AG09309 (cell line): ENCODE measurements at regions not wholly inside any gene's neighbourhood (a gene's known extent, or its start where the extent isn't known, plus 50 kb on each side); places are given as distances from the start of the nearest gene placed in this dataset.

ENCODE experiments used
- DNase-seq: peaks from one replicate; pipeline ENCODE4 v3.0.0-alpha.2; 2010; ENCODE audit warnings: low read depth
- H3K4me3 ChIP-seq: 2 replicates; pipeline ENCODE4 v1.5.1; 2011; ENCODE audit warnings: mild to moderate bottlenecking, low read depth, low read length, moderate library complexity; ENCODE audit not compliant: control insufficient read depth
- TF ChIP-seq, protein P1 (sequence below): IDR thresholded peaks from 2 replicates; pipeline ENCODE4 v1.5.1; 2011; ENCODE audit warnings: mild to moderate bottlenecking, low read depth, low read length, inconsistent platforms; ENCODE audit not compliant: insufficient read depth, control insufficient read depth; ENCODE audit errors: missing control alignments

DNA sequence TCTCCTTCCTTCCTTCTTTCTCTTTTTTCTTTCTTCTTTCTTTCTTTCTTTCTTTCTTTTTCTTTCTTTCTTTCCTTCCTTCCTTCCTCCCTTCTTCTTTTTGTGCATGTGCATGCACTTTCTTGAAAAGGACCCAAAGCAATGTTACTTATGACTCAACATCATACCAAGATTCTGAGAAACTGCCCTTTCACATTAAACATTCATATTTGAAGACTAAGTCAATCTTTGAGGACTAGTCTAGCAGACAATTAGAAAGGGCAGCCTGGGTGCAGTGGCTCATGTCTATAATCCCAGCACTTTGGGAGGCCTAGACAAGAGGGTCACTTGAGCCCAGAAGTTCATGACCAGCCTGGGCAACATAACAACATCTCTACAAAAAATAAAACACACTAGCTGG, 212.8 kb upstream of the KITLG start:
- peak; percentile 16 for DNase-seq
- no peak overlapping the region for H3K4me3 ChIP-seq
- TF ChIP-seq, protein P1, sequence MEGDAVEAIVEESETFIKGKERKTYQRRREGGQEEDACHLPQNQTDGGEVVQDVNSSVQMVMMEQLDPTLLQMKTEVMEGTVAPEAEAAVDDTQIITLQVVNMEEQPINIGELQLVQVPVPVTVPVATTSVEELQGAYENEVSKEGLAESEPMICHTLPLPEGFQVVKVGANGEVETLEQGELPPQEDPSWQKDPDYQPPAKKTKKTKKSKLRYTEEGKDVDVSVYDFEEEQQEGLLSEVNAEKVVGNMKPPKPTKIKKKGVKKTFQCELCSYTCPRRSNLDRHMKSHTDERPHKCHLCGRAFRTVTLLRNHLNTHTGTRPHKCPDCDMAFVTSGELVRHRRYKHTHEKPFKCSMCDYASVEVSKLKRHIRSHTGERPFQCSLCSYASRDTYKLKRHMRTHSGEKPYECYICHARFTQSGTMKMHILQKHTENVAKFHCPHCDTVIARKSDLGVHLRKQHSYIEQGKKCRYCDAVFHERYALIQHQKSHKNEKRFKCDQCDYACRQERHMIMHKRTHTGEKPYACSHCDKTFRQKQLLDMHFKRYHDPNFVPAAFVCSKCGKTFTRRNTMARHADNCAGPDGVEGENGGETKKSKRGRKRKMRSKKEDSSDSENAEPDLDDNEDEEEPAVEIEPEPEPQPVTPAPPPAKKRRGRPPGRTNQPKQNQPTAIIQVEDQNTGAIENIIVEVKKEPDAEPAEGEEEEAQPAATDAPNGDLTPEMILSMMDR, result no peak

DNA sequence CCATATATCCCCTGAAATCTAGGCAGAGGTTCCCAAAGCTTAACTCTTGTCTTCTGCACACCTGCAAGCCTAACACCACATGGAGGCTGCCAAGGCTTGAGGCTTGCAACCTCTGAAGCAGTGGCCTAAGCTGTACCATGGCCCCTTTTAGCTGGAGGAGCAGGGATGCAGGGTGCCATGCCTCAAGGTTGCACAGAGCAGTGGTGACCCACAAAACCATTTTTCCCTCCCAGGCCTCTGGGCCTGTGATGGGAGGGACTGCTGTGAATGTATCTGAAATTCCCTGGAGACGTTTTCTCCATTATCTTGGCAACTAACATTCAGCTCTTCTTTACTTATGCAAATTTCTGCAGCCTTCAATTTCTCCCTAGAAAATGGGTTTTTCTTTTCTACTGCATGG, 210.0 kb upstream of the KITLG start:
- H3K4me3 ChIP-seq, result no peak overlapping the region
- TF ChIP-seq, protein P1, result no peak
- no peak for DNase-seq

DNA sequence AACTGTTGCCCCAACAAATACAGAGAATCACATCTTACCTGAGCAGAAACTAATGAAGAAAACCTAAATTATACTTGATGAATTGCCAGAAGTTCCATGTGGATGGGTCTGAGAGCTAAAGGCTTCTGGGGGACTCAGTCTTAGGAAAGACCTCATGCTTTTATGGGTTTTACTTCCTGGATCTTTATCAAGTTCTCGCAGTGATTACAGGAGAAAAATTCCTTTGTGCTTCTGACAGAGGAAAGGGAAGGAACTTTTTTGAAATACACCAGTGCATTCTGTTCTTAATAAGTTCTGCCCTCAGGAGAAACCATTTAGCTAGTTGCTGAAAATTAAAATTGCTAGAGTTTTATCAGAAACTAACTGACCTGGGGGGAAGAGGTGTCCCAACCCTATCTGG, 203.9 kb upstream of the KITLG start:
- DNase-seq, result no peak
- TF ChIP-seq, protein P1, result no peak
- no peak overlapping the region for H3K4me3 ChIP-seq

DNA sequence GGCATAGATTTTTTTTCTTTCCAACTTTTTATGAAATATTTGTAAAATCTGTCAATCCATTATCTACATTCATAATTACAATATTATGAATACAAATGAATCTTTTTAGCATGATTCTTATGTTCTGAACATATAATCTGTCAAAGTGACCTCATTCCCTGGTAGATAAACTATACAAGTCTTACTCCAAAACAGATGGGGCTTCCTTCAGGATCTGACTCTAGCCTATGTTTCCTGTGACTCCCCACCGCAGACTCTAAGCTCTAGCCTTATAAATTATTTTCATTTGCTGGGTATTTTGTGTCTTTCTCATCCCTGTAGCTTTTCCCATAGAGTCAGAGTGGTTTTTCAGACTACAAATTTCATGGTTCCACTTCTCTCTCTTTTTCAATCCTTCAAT, 202.1 kb upstream of the KITLG start:
- DNase-seq, result no peak
- no peak overlapping the region for H3K4me3 ChIP-seq
- TF ChIP-seq, protein P1, result no peak

DNA sequence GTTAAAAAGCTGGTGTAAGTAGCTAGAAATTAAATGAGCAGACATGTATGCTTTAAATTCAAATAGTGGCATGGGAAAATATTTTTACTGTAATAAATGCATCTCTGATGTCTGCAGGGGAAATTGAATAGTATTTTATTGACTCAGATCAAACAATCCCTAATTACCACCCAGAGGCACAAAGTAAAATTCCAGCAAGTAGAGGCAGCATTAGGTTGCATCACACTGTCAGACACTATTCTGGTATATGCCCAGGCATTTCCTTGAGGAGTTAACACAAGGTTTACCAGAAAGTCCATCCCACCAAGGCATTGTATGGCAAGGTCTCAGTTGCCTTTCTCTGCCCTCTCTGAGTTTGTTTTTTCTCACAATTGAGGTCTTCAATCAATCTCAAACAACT, 201.6 kb upstream of the KITLG start:
- TF ChIP-seq, protein P1, result no peak
- H3K4me3 ChIP-seq, result no peak overlapping the region
- no peak for DNase-seq

DNA sequence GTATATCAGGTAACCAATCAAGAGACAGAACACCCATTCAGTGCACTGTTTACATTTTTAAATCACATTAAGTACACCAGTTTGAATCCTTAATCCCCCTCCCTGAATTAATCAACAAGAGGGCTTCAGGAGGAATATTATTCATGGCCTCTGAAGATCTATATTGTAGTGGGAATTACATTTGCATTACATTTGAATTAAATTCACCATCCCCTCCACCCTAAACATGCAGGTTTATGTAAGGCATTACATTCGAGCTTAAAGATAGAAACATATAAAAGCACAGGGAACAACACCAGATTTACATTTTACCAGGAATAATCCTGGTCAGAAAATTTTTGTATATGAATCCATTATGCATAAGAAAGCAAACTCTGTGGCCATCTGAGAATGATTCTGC, 197.8 kb upstream of the KITLG start:
- DNase-seq, result no peak
- TF ChIP-seq, protein P1, result no peak
- H3K4me3 ChIP-seq, result no peak overlapping the region

DNA sequence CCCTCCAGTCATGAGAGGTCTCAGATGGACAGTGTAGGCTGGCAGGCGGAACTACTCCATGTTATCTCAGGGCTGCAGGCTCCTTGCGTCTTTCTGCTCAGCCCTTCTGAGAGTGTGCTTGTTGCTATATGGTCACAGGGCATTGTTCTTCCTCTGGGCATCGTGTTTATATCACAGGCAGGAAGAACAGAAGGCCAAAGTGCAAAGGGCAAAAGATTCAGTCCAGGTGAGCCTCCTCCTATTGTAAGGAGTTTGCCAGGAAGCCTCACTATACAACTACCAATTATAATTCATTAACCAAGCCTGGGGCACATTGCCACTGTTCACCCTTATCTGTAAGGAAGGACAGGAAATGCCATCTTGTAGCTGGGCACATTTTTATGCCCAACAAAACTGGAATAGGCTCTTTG, 195.5 kb upstream of the KITLG start:
- TF ChIP-seq, protein P1, result no peak
- DNase-seq, result no peak
- H3K4me3 ChIP-seq, result no peak overlapping the region
